ENCODE measurements at regions not wholly inside any gene's neighbourhood (a gene's known extent, or its start where the extent isn't known, plus 50 kb on each side); places are given as distances from the start of the nearest gene placed in this dataset.
"Not testable (repeated sequence)": the region's sequence is repeated elsewhere in the genome, so short reads cannot be mapped to it uniquely, and the experiment has no call there.

- H3K4me1 ChIP-seq: no peaks in the 10 kb centered on the region
- H3K27me3 ChIP-seq: no peaks in the 10 kb centered on the region
- ATAC-seq: no peak
- in situ Hi-C loops (cut with MboI; ENCODE audit: low sequenced_read_pairs in 4 of 4): no loop called here
- no peak overlapping the region for H3K27ac ChIP-seq
- H3K4me3 ChIP-seq: no peak overlapping the region
- H3K36me3 ChIP-seq: no peaks in the 10 kb centered on the region
- no peaks in the 10 kb centered on the region for H3K9me3 ChIP-seq
- intact Hi-C loops (cut with DNase I; ENCODE audit: low total_unique reads): no loop called here
- no peak for TF ChIP-seq POLR2A (IDR thresholded peaks at IDR 0.05)
- TF ChIP-seq, protein P1, sequence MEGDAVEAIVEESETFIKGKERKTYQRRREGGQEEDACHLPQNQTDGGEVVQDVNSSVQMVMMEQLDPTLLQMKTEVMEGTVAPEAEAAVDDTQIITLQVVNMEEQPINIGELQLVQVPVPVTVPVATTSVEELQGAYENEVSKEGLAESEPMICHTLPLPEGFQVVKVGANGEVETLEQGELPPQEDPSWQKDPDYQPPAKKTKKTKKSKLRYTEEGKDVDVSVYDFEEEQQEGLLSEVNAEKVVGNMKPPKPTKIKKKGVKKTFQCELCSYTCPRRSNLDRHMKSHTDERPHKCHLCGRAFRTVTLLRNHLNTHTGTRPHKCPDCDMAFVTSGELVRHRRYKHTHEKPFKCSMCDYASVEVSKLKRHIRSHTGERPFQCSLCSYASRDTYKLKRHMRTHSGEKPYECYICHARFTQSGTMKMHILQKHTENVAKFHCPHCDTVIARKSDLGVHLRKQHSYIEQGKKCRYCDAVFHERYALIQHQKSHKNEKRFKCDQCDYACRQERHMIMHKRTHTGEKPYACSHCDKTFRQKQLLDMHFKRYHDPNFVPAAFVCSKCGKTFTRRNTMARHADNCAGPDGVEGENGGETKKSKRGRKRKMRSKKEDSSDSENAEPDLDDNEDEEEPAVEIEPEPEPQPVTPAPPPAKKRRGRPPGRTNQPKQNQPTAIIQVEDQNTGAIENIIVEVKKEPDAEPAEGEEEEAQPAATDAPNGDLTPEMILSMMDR (IDR thresholded peaks at IDR 0.05 in 4 of 5, conservative IDR thresholded peaks at IDR 0.05 in 1 of 5): no peak
- no peak for DNase-seq
These were observed 1059.8 kb downstream of the SI start for GRCh38 chr3:164018500-164018899.

DNA sequence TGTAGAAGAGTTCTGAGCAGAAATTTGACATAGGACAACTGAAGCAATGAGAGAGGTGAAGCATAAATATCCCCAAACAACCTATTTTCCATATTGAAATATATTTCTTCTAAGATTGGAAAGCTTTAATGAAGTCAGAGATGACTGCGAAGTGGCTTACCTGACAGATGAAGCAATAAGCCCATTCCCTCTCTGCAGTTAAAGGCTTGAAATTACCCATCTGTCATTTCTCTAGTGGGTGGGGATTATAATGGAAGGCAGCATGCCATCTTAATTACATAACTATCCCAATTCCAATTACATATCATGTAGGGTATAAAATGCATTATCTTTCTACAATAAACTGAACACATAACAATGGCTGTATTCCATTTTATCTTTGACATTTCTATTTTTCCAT is 1070.5 kb downstream of the SI start:
- intact Hi-C loops (cut with DNase I; ENCODE audit: low total_unique reads) (no loop called here), in situ Hi-C loops (cut with MboI; ENCODE audit: low sequenced_read_pairs in 4 of 4) (no loop called here)
- H3K36me3 ChIP-seq: no peaks in the 10 kb centered on the region
- H3K27ac ChIP-seq: no peak overlapping the region
- no peak for DNase-seq
- no peaks in the 10 kb centered on the region for H3K27me3 ChIP-seq
- H3K4me3 ChIP-seq: no peak overlapping the region
- H3K9me3 ChIP-seq: no peaks in the 10 kb centered on the region
- ATAC-seq: no peak
- TF ChIP-seq, protein P1 (IDR thresholded peaks at IDR 0.05 in 4 of 5, conservative IDR thresholded peaks at IDR 0.05 in 1 of 5): no peak
- no peak for TF ChIP-seq POLR2A (IDR thresholded peaks at IDR 0.05)
- no peaks in the 10 kb centered on the region for H3K4me1 ChIP-seq

GRCh38 chr3:164004205-164004604 is 1074.1 kb downstream of the SI start:
- Histone ChIP-seq H3K27ac (no peak overlapping the region), H3K36me3 (no peaks in the 10 kb centered on the region), H3K27me3 (no peaks in the 10 kb centered on the region), H3K9me3 (no peaks in the 10 kb centered on the region), H3K4me1 (no peaks in the 10 kb centered on the region), H3K4me3 (no peak overlapping the region)
- in situ Hi-C loops (cut with MboI; ENCODE audit: low sequenced_read_pairs in 4 of 4) (no loop called here), intact Hi-C loops (cut with DNase I; ENCODE audit: low total_unique reads) (no loop called here)
- DNase-seq: no peak
- ATAC-seq: no peak
- TF ChIP-seq, protein P1 (IDR thresholded peaks at IDR 0.05 in 4 of 5, conservative IDR thresholded peaks at IDR 0.05 in 1 of 5): no peak
- TF ChIP-seq POLR2A (IDR thresholded peaks at IDR 0.05): no peak

- DNase-seq; H3K4me1 ChIP-seq; H3K27me3 ChIP-seq; in situ Hi-C loops (cut with MboI; ENCODE audit: low sequenced_read_pairs in 4 of 4); H3K9me3 ChIP-seq; H3K27ac ChIP-seq; H3K4me3 ChIP-seq; ATAC-seq; H3K36me3 ChIP-seq; intact Hi-C loops (cut with DNase I; ENCODE audit: low total_unique reads): not testable (repeated sequence)
These were observed 1075.3 kb downstream of the SI start for GRCh38 chr3:164003016-164003415.

GRCh38 chr3:163983940-163984339 is 1094.4 kb downstream of the SI start:
- no peak for ATAC-seq
- Histone ChIP-seq H3K4me3 (no peak overlapping the region), H3K36me3 (no peaks in the 10 kb centered on the region), H3K27ac (no peak overlapping the region), H3K9me3 (no peaks in the 10 kb centered on the region), H3K4me1 (no peaks in the 10 kb centered on the region), H3K27me3 (no peaks in the 10 kb centered on the region)
- intact Hi-C loops (cut with DNase I; ENCODE audit: low total_unique reads) (no loop called here), in situ Hi-C loops (cut with MboI; ENCODE audit: low sequenced_read_pairs in 4 of 4) (no loop called here)
- DNase-seq: no peak
- no peak for TF ChIP-seq POLR2A (IDR thresholded peaks at IDR 0.05)
- TF ChIP-seq, protein P1 (IDR thresholded peaks at IDR 0.05 in 4 of 5, conservative IDR thresholded peaks at IDR 0.05 in 1 of 5): no peak

Measured in gastrocnemius medialis (tissue), 4 donors.